VCaP (cell line): ENCODE measurements at regions not wholly inside any gene's neighbourhood (a gene's known extent, or its start where the extent isn't known, plus 50 kb on each side); places are given as distances from the start of the nearest gene placed in this dataset.

Experiments used
- H3K27ac ChIP-seq: fragments of 450-650 bp; 2 replicates; pipeline ENCODE4 v1.5.1; 2017
- CTCF ChIP-seq: fragments of 450-650 bp; conservative IDR thresholded peaks from 2 replicates; pipeline ENCODE4 v1.5.1; 2017; ENCODE audit warnings: mild to moderate bottlenecking, moderate library complexity

- TF ChIP-seq CTCF, result no peak
These were observed 235.0 kb upstream of the HNMT start for GRCh38 chr2:137729305-137729704.

GRCh38 chr2:137737559-137737958 lies 226.7 kb upstream of the HNMT start:
- no peak overlapping the region for H3K27ac ChIP-seq
- no peak for TF ChIP-seq CTCF

More at GRCh38 chr2:137729305-137729704, 235.0 kb upstream of the HNMT start:
- H3K27ac ChIP-seq, result no peak overlapping the region

GRCh38 chr2:137741784-137742362 lies 222.4 kb upstream of the HNMT start:
- no peak overlapping the region for H3K27ac ChIP-seq
- no peak for TF ChIP-seq CTCF

GRCh38 chr2:137747509-137747908 lies 216.8 kb upstream of the HNMT start:
- no peak overlapping the region; the same call in 1 of the 2 replicates for H3K27ac ChIP-seq
- no peak for TF ChIP-seq CTCF

GRCh38 chr2:137748533-137748932 lies 215.7 kb upstream of the HNMT start:
- no peak overlapping the region; the same call in 1 of the 2 replicates for H3K27ac ChIP-seq
- TF ChIP-seq CTCF, result no peak

GRCh38 chr2:137764646-137765045 lies 199.6 kb upstream of the HNMT start:
- no peak for TF ChIP-seq CTCF

GRCh38 chr2:137769406-137769805 lies 194.9 kb upstream of the HNMT start:
- H3K27ac ChIP-seq, result no peak overlapping the region
- TF ChIP-seq CTCF, result no peak

More at GRCh38 chr2:137764646-137765045, 199.6 kb upstream of the HNMT start:
- no peak overlapping the region for H3K27ac ChIP-seq
